GM19238 (cell line): ENCODE measurements at regions not wholly inside any gene's neighbourhood (a gene's known extent, or its start where the extent isn't known, plus 50 kb on each side); places are given as distances from the start of the nearest gene placed in this dataset.

ENCODE experiments used
- DNase-seq: peaks from one replicate; pipeline ENCODE4 v3.0.0; 2011; ENCODE audit warnings: low spot score; ENCODE audit not compliant: insufficient read length

- no peak for DNase-seq
These were observed 54.9 kb downstream of the NKX2-1 start for GRCh38 chr14:36465178-36465577.

DNA sequence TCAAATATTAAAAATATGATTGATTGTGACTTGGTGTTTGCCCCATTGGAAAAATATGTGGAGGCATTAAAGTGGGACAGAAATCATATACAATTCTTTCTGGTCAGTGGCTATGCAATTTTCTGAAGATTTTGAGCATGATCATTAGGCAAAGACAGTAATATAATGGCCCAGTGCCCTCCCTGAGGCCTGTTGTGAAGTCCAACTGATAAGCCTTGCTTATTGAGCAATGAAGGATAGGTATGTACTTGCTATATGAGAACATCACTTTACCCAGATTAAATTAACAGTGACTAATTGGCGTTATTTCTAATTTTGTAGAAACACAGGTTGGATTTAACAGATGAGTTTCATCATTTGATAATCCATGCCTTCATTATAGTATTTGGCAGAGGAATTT lies 57.1 kb downstream of the NKX2-1 start:
- DNase-seq, result no peak

DNA sequence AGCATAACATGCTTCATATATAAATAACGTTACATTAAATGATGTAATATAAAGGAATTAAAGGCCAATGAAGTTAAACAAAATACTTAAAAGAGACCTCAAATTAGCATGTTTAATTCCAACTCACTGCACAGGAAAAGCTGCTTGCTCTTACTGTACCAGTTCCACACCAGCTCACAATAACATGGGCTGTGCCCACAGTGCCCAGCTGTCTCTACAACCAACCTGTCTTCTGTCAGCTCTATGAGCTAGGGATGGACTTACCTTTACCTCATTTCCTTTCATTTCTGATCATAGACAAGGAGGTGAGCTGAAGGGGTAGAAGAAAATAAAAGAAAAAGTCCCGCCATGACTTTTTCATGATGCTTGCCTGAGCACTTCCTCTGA lies 64.8 kb downstream of the NKX2-1 start:
- DNase-seq, result no peak

- DNase-seq, result no peak
These were observed 65.3 kb downstream of the NKX2-1 start for GRCh38 chr14:36454599-36455240.

DNA sequence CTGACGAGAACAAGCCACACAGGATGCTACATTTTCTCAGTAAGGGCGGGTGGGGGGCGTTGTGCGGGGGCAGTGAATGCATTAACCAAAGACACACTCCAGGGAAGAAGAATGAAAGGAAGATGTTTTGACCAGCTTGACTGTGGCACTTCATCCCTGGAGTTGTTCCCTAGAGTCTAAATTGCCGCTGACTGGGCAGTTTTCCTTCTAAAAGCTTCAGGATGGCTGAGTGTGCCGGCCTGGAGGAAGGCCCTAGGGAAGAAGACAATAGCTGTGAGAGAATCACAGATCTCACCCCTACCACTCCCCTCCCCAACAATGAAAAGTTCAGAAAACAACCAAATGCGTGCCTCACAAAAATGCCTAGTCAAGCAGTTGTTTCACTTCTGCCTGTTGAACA lies 67.2 kb downstream of the NKX2-1 start:
- no peak for DNase-seq

DNA sequence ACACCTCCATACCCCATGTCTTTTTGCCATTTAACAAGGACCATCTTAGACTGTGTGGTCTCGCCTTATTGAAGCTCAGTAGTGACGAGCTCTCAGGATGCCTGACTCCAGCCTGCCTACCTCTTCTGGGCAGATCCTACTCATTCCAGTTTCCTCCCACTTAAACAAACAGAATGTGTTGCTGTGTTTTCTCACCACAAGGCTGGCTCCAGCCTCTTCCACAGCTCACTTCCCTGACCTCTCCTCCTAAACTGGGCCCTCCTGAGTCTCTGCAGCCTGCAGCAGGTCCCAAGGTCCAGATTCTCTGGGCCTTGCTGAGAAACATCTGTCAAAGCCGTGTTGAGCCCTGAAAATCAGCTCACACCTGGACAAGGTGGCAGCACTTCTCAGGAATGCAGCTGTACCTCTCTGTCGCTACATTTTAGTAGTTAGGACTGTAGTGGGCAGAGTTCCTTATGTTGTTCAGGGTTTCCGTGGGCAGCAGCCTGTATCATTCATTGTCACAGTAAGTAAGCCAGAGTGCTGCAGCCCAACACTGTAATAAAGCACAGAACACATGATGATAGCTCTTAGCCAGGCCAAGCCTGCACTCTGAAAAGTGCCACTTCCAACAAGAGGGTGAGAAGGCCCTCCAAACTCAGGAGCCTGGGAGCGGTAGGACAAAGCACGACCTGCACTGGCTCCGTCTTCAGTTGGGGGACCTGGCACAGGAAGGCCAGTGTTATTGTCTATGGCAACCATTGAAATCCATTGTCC lies 68.5 kb downstream of the NKX2-1 start:
- DNase-seq, result no peak

DNA sequence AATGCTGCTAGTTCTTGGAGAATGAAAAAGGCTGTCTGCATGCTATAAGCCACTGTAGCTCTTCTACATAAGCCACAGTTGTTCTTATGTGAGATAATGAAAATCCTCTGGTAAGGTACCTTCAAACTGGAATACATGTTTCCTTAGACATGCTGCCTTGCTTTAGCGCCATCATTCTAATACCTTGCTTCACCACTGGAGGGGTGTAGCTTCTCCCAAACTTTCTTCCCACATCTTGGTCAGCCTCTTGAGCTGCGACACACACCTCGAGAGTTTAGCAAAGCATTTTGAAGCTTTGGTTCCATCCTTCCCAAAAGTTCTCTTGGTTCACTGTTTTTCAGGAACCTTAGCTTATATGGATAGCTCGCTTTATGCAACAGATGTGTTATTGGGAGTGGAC lies 69.5 kb downstream of the NKX2-1 start:
- no peak for DNase-seq

GRCh38 chr14:36449903-36450302 lies 70.1 kb downstream of the NKX2-1 start:
- DNase-seq, result no peak

DNA sequence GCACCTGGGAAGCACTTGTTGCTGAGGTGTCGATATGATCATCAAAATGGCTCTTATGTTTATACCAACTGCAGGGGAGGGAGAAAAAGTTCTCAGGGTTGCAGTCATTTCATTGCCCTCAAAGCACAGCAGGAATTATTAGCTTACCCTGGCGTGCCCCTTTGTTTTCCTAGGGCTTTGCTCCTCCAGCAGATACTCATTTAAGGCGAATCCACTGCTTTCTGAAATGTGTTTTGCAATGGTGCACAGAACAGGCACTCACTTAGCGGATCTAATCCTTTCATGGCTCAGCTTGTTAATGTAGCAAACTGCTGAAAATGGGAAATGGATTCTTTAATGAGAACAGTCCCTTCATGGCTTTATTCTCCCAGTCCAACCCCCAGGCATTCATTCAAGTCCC lies 76.7 kb downstream of the NKX2-1 start:
- no peak for DNase-seq

DNA sequence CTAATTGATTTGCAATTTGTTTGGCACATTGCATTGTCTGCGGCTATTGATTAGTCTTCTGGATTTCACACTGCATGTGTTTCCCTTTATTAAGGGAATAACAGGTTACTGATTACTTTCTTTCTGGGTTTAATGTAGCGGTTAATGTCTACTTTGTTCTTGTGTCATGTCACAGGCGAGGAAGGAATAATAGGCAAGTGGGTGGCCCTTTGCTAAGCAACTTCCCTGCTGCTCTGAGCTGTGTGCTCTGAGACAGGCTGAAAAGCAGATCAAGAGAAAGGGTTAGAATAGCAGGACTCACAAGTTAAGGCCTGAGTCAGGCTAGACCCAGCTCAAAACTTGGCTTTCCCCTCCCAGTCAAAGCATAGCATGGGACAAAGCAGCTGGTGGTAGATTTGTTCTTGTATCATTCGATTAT lies 77.2 kb downstream of the NKX2-1 start:
- no peak for DNase-seq

DNA sequence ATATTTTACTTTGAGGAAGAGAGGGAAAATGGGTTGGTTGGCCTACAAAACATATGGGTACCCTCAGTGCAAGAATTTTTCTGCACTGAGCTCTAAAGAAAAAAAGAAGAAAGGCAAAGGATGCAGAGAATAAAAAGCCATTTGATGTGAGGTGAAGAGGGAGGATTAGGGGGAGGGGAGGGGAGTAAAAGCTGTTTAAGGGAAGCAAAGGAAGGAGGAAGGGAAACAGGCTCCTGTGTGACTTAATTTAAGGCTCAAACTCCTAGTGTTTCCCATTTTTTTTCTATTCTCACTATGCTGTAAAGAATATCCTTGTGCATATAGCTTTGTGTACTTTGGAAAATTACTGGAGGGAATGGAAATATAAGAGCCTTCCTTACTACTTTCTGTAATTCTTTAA lies 78.7 kb downstream of the NKX2-1 start:
- no peak for DNase-seq

DNA sequence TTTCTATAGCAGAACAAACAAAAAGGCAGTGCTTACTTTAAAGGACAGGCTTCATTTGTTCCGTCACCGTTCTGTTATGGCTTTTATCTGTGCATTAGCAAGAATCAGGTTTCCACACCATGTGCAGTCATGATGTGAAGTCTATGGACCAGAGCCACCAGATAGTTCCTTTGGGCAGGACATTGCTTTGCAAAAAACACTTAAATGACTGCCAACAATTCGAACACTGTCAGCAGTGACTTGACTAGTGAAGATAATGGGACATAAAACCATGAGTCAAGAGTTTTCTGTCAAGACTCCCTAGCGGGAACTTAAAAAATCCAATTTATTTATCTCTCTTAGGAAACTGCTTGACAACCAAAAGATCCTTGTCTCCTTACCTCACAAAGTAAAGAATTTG lies 80.3 kb downstream of the NKX2-1 start:
- DNase-seq, result no peak

GRCh38 chr14:36438883-36439282 lies 81.1 kb downstream of the NKX2-1 start:
- DNase-seq, result no peak

GRCh38 chr14:36430662-36431084 lies 89.4 kb downstream of the NKX2-1 start:
- DNase-seq, result no peak

- DNase-seq, result no peak
These were observed 89.9 kb downstream of the NKX2-1 start for GRCh38 chr14:36430169-36430568.

- DNase-seq, result no peak
These were observed 90.3 kb downstream of the NKX2-1 start for GRCh38 chr14:36429692-36430091.

- DNase-seq, result no peak
These were observed 91.7 kb downstream of the NKX2-1 start for GRCh38 chr14:36428350-36428749.

- DNase-seq, result no peak
These were observed 93.2 kb downstream of the NKX2-1 start for GRCh38 chr14:36426836-36427235.

DNA sequence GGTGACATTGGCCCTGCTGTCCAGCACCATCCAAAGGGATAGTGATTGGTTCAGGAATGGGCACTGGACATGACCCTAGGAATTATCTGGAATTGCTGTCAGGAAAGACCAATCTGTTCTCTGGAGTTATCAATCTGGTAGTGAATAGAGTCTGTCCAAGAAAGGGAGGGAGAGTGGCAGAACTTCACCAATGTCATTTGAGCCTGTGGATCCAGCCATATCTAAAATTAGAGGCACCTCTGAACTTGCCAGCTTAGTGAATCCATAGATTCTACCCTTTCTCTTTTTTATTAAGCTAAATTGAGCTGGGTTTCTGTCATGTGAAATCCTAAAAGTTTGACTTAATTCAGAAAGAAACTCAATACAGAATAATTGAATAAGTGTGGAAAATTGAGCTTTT lies 93.9 kb downstream of the NKX2-1 start:
- no peak for DNase-seq

DNA sequence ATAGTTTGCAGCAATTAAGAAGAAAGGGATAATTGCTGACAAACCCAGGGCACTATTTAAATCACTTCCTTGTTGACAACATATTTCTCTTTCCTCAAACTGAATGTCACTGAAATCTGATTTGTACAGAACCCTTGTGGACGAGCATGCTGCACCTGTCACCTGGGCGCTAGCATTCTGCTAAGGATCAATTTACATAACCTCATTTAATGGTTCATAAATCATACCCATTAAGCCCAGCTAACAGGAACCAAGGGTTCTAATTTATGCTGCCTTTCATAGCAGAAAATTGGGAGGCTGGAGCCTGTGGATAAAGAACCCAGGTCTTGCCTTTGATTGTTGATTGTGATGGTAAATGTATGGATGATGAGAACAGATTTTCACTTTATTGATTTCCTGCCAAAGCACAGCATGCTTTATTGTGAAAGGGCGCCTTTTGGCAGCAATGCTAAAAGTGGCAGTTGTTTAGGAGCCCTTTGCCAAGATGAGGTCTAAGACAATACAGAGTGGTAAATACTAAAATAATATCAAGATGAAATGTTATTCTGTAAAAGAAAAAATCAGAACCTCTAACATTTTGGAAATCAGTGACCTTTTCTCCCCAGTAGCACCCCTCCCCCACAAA lies 95.4 kb downstream of the NKX2-1 start:
- DNase-seq, result no peak

GRCh38 chr14:36423430-36423829 lies 96.6 kb downstream of the NKX2-1 start:
- no peak for DNase-seq

- no peak for DNase-seq
These were observed 99.8 kb upstream of the MBIP start for GRCh38 chr14:36420149-36420687.
